Panc1 (cell line): ENCODE measurements at regions not wholly inside any gene's neighbourhood (a gene's known extent, or its start where the extent isn't known, plus 50 kb on each side); places are given as distances from the start of the nearest gene placed in this dataset.

Experiments
- ATAC-seq: fragments of 200-7000 bp; cut with Tn5 transposase; 2 replicates; pipeline ENCODE4 v1.9.1; 2020; ENCODE audit warnings: mild to moderate bottlenecking, moderate library complexity
- BruUV-seq: library from RNA; stranded (reverse); fragments of 400-500 nt; replicated peaks from 2 replicates; lab custom pipeline; 2021; lab: Mats Ljungman, UMichigan
- CTCF ChIA-PET: fragments of 300-600 bp; sonication (Branson Sonifier 250); formaldehyde crosslinking; loops from one replicate; lab custom pipeline; 2022; ENCODE audit warnings: antibody characterized with exemption; lab: Charles Lee
- POLR2A ChIA-PET: fragments of 300-600 bp; sonication (Branson Sonifier 250); formaldehyde crosslinking; loops from one replicate; lab custom pipeline; 2022; ENCODE audit warnings: antibody characterized with exemption; lab: Charles Lee
- DNase-seq: peaks from one replicate; pipeline ENCODE4 v3.0.0-alpha.2; 2010; ENCODE audit warnings: low read depth, low spot score
- H3K27ac ChIP-seq: 2 replicates; pipeline ENCODE4 v1.5.1; 2011; ENCODE audit warnings: mild to moderate bottlenecking, low read length, inconsistent platforms
- H3K27me3 ChIP-seq: fragments of 200-500 bp; sonication (Bioruptor generic); 2 replicates; pipeline ENCODE4 v1.6.0; 2014; ENCODE audit warnings: low read length, inconsistent platforms; ENCODE audit not compliant: control insufficient read depth, insufficient read depth
- H3K36me3 ChIP-seq: fragments of 200-500 bp; sonication (Bioruptor generic); 2 replicates; pipeline ENCODE4 v1.5.1; 2014; ENCODE audit warnings: inconsistent platforms, mild to moderate bottlenecking, low read length, moderate library complexity; ENCODE audit not compliant: control insufficient read depth, insufficient read depth
- H3K4me1 ChIP-seq: 2 replicates; pipeline ENCODE4 v1.5.1; 2011; ENCODE audit warnings: inconsistent platforms, mild to moderate bottlenecking, low read length, moderate library complexity; ENCODE audit not compliant: control insufficient read depth, insufficient read depth
- H3K4me3 ChIP-seq, 2 experiments: 2 replicates each; pipeline ENCODE4 v1.5.1; 2011 to 2012; ENCODE audit warnings: low read depth in 2 of 2, low read length in 2 of 2, mild to moderate bottlenecking in 2 of 2, inconsistent platforms in 1 of 2, moderate library complexity in 1 of 2
- H3K9me3 ChIP-seq: fragments of 200-500 bp; sonication (Bioruptor generic); 2 replicates; pipeline ENCODE4 v1.5.1; 2014; ENCODE audit warnings: low read depth, mild to moderate bottlenecking, inconsistent platforms, low read length, moderate library complexity; ENCODE audit not compliant: control insufficient read depth, insufficient read depth
- CTCF ChIP-seq: fragments of 450-650 bp; IDR thresholded peaks from 2 replicates; pipeline ENCODE4 v1.5.1; 2017; ENCODE audit warnings: mild to moderate bottlenecking
- POLR2AphosphoS5 ChIP-seq: IDR thresholded peaks from 2 replicates; pipeline ENCODE4 v1.6.1; 2012; ENCODE audit warnings: mild to moderate bottlenecking, low read depth, low read length, moderate library complexity
- REST ChIP-seq, 2 experiments: IDR thresholded peaks; 2 replicates each; pipeline ENCODE4 v1.6.1; 2011 to 2012; ENCODE audit warnings: low read depth in 2 of 2, control low read depth in 1 of 2, low read length in 1 of 2, mild to moderate bottlenecking in 1 of 2, moderate library complexity in 1 of 2; ENCODE audit not compliant: insufficient read depth in 1 of 2
- SIN3A ChIP-seq: IDR thresholded peaks from 2 replicates; pipeline ENCODE4 v1.6.1; 2012; ENCODE audit warnings: low read depth, mild to moderate bottlenecking, low read length, moderate library complexity, borderline replicate concordance; ENCODE audit not compliant: insufficient read depth
- TCF7L2 ChIP-seq: IDR thresholded peaks from 2 replicates; pipeline ENCODE4 v1.6.1; 2011; ENCODE audit warnings: mild to moderate bottlenecking, low read depth, low read length, inconsistent platforms
- in situ Hi-C: cut with HindIII; loops from 2 replicates; pipeline ENCODE4 v1.10.0; 2016; ENCODE audit warnings: low sequenced_read_pairs, low pct_unique_long_range_greater_than_20kb
- intact Hi-C: fragments of 100-400 bp; cut with micrococcal nuclease; formaldehyde crosslinking; loops from one replicate; pipeline ENCODE4 v1.10.0; 2022; ENCODE audit not compliant: unreplicated experiment

GRCh38 chr13:79941752-79942151 lies 399.2 kb downstream of the SPRY2 start:
- POLR2A ChIA-PET: no interaction called here

GRCh38 chr13:79939689-79940088 lies 401.2 kb downstream of the SPRY2 start:
- ChIA-PET CTCF (no interaction called here), POLR2A (no interaction called here)
- no peak for DNase-seq
- peaks cover 20% of the 10 kb centered on the region for H3K4me1 ChIP-seq
- H3K4me3 ChIP-seq: no peak overlapping the region
- no TSS peak for BruUV-seq
- H3K27ac ChIP-seq: peak overlapping the region; percentile 7; the same call in 1 of the 2 replicates
- no peak for ATAC-seq
- in situ Hi-C loops (no loop called here), intact Hi-C loops (no loop called here)
- H3K27me3 ChIP-seq: no peaks in the 10 kb centered on the region
- no peak for TF ChIP-seq SIN3A
- TF ChIP-seq POLR2AphosphoS5: no peak
- TF ChIP-seq CTCF: no peak
- TF ChIP-seq REST (IDR thresholded peaks at IDR 0.05; ENCODE audit: insufficient read depth in 1 of 2, low read depth in 2 of 2, low read length in 1 of 2): no peak
- no peak for TF ChIP-seq TCF7L2
- no peaks in the 10 kb centered on the region for H3K36me3 ChIP-seq
- H3K9me3 ChIP-seq: peaks cover 10% of the 10 kb centered on the region; the same call in 1 of the 2 replicates

More at GRCh38 chr13:79941752-79942151, 399.2 kb downstream of the SPRY2 start:
- CTCF ChIA-PET: no interaction called here
- peaks cover 5% of the 10 kb centered on the region; the same call in 1 of the 2 replicates for H3K9me3 ChIP-seq
- H3K27ac ChIP-seq: no peak overlapping the region; the same call in 1 of the 2 replicates
- no peaks in the 10 kb centered on the region for H3K27me3 ChIP-seq
- no peak overlapping the region for H3K4me3 ChIP-seq
- BruUV-seq: no TSS peak
- intact Hi-C loops (no loop called here), in situ Hi-C loops (no loop called here)
- DNase-seq (no peak), ATAC-seq (no peak)
- H3K36me3 ChIP-seq: no peaks in the 10 kb centered on the region
- peaks cover 9% of the 10 kb centered on the region for H3K4me1 ChIP-seq
- no peak for TF ChIP-seq SIN3A
- no peak for TF ChIP-seq REST (IDR thresholded peaks at IDR 0.05; ENCODE audit: insufficient read depth in 1 of 2, low read depth in 2 of 2, low read length in 1 of 2)
- no peak for TF ChIP-seq POLR2AphosphoS5
- no peak for TF ChIP-seq CTCF
- no peak for TF ChIP-seq TCF7L2
